NCI-H1694 treated with DMSO at 0.1 percent for 48 hours (cell line): ENCODE measurements at regions not wholly inside any gene's neighbourhood (a gene's known extent, or its start where the extent isn't known, plus 50 kb on each side); places are given as distances from the start of the nearest gene placed in this dataset.

Experiments
- DNase-seq: peaks from one replicate; lab custom pipeline; 2025; lab: John Stamatoyannopoulos, UW

GRCh38 chr4:180811556-180811955, 1431.6 kb upstream of the TENM3 start:
- no peak for DNase-seq

DNA sequence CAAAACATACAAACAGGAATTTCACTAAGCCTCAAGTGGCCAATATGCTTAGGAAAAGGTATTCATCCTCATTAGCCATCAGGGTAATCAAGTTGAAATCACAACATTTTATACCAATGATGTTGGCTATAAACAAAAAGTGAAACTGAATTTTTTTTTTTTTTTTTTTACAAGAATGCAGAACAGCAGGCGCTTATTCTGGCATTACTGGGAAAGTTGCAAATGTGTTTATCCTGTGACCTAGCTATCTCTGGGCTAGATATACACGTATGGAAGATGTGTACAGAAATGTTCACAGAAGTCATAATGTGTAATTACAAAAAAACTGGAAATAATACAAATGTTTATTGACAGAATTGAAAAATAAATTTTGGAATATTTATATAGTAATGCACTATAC, 1430.4 kb upstream of the TENM3 start:
- DNase-seq, result no peak

GRCh38 chr4:180814875-180815417, 1428.3 kb upstream of the TENM3 start:
- DNase-seq, result no peak

- DNase-seq, result no peak
Observed at GRCh38 chr4:180817529-180817928, 1425.7 kb upstream of the TENM3 start.

DNA sequence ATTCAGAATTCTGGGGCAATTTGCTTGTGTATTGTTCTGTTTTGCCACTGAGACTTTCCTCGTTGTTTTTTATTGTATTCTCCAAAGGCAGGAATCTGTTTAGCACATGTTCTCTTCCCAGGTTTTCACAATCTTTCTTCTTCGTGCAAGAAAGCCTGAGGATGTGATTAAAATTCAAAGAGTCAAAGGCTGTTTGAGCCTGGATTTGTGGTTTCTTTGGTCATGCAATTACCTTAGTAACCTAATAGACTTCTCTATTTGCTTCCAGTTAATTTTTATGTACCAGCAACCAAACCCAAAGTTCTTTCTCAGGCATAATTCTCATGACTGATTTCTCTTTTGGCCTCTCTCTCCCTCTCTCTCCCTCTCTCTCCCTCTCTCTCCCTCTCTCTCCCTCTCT, 1420.1 kb upstream of the TENM3 start:
- DNase-seq, result no peak

GRCh38 chr4:180827232-180828009, 1415.8 kb upstream of the TENM3 start:
- no peak for DNase-seq

- DNase-seq, result peak; percentile 34
Observed at GRCh38 chr4:180828455-180829018, 1414.7 kb upstream of the TENM3 start.

- no peak for DNase-seq
Observed at GRCh38 chr4:180832073-180832472, 1411.1 kb upstream of the TENM3 start.

GRCh38 chr4:180840142-180840541, 1403.1 kb upstream of the TENM3 start:
- no peak for DNase-seq

DNA sequence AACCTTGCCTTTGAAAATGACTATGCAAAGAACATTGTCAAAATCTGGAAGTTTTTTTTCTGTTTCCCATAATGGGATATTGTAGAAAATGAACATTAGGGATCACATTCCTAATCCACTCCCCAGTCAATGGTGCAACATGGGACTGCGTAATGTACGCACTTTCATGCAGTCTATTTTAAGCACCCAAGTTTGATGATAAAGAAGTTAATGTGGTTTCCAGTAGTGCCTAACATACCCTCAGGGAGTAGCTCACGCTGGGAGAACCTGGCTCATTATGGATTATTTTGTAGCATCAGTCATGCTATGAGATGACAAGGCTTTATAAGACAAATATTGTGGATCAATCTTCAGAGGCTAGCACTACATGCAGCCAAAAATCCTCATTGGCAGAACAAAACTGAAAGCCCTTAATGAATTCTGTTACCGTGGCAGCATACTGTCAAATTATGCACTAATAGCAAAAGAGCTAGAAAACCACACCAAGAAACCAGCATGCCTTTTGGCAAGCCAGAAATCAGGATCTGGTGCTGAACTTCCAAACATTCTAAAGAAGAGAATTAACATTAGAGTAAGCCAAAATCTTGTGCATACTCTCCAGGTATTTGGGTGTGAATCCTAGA, 1392.8 kb upstream of the TENM3 start:
- no peak for DNase-seq

DNA sequence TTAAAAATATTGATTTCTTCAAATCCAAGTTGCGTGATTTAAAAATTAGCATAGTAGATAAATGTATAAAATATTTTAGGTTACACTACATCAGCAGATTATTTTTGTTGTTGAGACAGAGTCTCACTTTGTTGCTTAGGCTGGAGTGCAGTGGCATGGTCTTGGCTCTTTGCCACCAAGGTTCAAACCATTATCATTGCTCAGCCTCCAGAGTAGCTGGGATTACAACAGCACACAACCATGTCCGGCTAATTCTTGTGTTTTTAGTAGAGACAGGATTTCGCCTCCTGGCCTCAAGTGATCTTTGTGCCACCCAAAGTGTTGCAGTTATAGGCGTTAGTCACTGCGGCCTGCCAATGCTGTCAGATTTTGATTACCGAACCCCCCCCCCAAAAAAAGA, 1390.5 kb upstream of the TENM3 start:
- DNase-seq, result no peak

DNA sequence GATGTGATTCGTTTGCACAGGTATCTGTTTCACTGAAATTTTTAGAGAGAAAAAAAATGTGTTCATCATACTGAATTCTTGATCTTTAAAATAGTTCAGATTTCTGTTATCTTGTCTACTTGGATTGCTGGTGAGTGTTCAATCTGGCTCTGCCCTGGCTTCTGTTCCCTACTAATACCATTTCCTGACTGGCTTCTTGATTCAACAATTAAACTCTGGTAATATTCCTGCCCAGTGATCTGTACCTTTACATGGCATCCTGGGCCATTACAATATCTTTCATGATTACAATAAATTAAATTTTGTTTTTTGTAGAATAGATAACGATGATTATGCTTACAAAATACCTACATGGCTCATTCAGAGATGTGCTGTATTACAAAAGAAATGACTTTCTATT, 1388.0 kb upstream of the TENM3 start:
- DNase-seq, result no peak

- no peak for DNase-seq
Observed at GRCh38 chr4:180860089-180860720, 1383.0 kb upstream of the TENM3 start.

GRCh38 chr4:180861651-180862050, 1381.6 kb upstream of the TENM3 start:
- DNase-seq, result no peak

GRCh38 chr4:180866933-180867643, 1376.1 kb upstream of the TENM3 start:
- no peak for DNase-seq

GRCh38 chr4:180870623-180871022, 1372.6 kb upstream of the TENM3 start:
- no peak for DNase-seq

DNA sequence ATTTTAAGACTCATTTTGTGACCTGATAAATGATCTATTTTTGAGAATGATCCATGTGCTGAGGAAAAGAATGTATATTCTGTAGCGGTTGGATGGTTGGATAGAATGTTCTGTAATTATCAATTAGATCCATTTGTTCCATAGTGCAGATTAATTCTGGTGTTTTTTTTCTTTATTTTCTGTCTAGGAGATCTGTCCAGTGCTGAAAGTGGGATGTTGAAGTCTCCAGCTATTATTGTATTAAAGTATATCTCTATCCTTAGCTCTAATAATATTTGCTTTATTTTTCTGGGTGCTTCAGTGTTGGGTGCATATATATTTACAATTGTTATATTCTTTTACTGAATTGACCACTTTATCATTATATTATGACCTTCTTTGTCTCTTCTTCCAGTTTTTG, 1344.9 kb upstream of the TENM3 start:
- DNase-seq, result no peak

DNA sequence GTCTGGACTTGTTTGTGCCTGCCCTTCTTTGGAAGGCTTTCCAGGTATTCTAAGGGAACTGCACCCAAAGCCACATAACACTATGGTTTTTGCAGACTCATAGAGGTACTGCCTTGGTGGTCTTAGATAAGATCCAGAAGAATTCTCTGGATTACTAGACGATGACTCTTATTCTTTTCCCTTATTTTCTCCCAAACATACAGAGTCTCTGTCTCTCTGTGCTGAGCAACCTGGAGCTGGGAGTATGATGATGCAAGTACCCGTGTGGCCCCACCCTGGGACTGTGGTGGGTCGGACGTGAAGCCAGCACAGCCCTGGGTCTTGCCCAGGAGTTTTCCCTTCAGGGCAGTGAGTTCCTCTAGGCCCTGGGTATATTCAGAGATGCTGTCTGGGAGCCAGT, 1342.4 kb upstream of the TENM3 start:
- no peak for DNase-seq

DNA sequence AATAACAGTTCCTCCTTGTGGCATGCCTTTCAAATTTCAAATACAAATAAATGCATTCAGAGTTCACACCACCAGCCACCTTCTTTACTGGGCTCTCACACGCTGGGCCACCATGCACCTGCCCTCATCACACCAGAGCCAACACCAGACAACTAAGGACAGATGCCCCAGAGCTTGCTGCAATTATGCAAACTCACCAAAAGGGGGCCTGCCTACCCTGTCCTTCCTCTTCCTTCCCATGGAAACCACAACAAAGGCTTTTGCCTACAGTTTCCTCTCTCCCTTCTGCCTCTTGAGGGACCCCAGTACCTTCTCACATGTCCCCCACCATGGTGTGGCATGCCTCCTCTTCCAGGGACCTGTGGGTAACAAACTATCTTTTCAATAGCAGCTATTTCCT, 1333.9 kb upstream of the TENM3 start:
- DNase-seq, result no peak

DNA sequence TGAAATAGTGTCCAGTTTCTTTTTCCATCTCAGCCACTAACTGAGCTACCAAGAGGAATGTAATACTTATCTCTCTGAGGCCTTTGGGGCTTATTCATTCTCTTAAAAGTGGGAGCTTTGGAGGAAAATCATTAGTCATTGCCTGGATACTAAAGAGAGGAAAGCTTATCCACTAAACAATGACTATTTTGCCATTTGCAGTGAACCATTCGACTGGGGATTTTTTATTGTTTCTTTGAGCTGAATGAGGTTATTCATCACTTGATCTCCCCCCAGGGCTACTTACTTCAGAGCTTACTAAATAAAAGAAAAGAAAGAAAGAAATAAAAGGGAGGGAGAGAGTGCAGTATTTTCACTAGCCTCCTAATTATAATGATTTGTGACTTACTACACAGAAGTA, 1329.5 kb upstream of the TENM3 start:
- DNase-seq, result no peak

- DNase-seq, result no peak
Observed at GRCh38 chr4:180923486-180923885, 1319.7 kb upstream of the TENM3 start.

DNA sequence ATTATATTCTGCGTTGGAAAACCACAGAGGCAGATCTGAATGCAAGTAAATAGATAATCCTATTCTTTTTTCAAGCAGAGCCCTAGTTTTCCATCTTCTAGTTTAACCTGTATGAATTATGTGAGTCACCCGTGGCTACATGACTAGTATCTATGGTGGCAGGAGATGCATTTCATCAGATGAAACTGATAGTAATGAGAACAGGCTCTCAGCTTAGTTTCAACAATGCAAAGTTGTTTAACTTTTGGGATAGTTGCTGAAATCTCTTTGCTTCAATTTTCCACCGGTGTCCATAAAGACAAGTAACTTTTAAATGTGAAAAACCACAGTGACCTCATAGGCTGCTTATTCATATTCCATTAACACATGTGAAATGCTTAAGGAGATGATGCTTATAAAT, 1317.4 kb upstream of the TENM3 start:
- no peak for DNase-seq
